GM23338 (cell line): ENCODE measurements at regions not wholly inside any gene's neighbourhood (a gene's known extent, or its start where the extent isn't known, plus 50 kb on each side); places are given as distances from the start of the nearest gene placed in this dataset.

ENCODE experiments used
- ATAC-seq: fragments of 200-7000 bp; cut with Tn5 transposase; 3 replicates; pipeline ENCODE4 v1.9.1; 2020
- DNase-seq: peaks from one replicate; pipeline ENCODE4 v3.0.0-alpha.2; 2015; ENCODE audit warnings: low spot score
- H2AFZ ChIP-seq: fragments of 200-600 bp; sonication (generic); 2 replicates; pipeline ENCODE4 v1.8.0; 2016; ENCODE audit warnings: antibody characterized with exemption, mild to moderate bottlenecking, moderate library complexity
- H3F3A ChIP-seq: fragments of 200-600 bp; sonication (generic); replicated peaks from 2 replicates; pipeline ENCODE4 v1.8.0; 2017; ENCODE audit warnings: antibody characterized with exemption, mixed run types, low read depth
- H3K27ac ChIP-seq: fragments of 200-600 bp; sonication (generic); 2 replicates; pipeline ENCODE4 v1.6.1; 2016; ENCODE audit warnings: low read depth
- H3K27me3 ChIP-seq: fragments of 200-600 bp; sonication (generic); 2 replicates; pipeline ENCODE4 v1.8.0; 2016; ENCODE audit warnings: mild to moderate bottlenecking, mixed run types, moderate library complexity; ENCODE audit not compliant: insufficient read depth
- H3K36me3 ChIP-seq: fragments of 200-600 bp; sonication (generic); 2 replicates; pipeline ENCODE4 v1.8.0; 2016; ENCODE audit warnings: mild to moderate bottlenecking; ENCODE audit not compliant: insufficient read depth
- H3K4me1 ChIP-seq: fragments of 200-600 bp; sonication (generic); 2 replicates; pipeline ENCODE4 v1.8.0; 2016; ENCODE audit warnings: mild to moderate bottlenecking, moderate library complexity; ENCODE audit not compliant: insufficient read depth
- H3K4me2 ChIP-seq: fragments of 200-600 bp; sonication (generic); 2 replicates; pipeline ENCODE4 v1.7.1; 2017; ENCODE audit warnings: mixed run types
- H3K4me3 ChIP-seq: fragments of 200-600 bp; sonication (generic); 2 replicates; pipeline ENCODE4 v1.6.1; 2016; ENCODE audit warnings: mixed run types
- H3K79me2 ChIP-seq: fragments of 200-600 bp; sonication (generic); replicated peaks from 2 replicates; pipeline ENCODE4 v1.8.0; 2017; ENCODE audit warnings: mild to moderate bottlenecking; ENCODE audit not compliant: insufficient read depth
- H3K9me2 ChIP-seq: fragments of 200-600 bp; sonication (generic); 2 replicates; pipeline ENCODE4 v1.8.0; 2017; ENCODE audit not compliant: insufficient read depth
- H4K20me1 ChIP-seq: fragments of 200-600 bp; sonication (generic); replicated peaks from 2 replicates; pipeline ENCODE4 v1.8.0; 2017; ENCODE audit warnings: mild to moderate bottlenecking; ENCODE audit not compliant: insufficient read depth
- H3K27ac Mint-ChIP-seq: 2 replicates; pipeline ENCODE4 v1.8.0; 2020; ENCODE audit warnings: inconsistent platforms, mild to moderate bottlenecking, moderate library complexity, mixed read lengths
- H3K27me3 Mint-ChIP-seq: 3 replicates; pipeline ENCODE4 v1.8.0; 2022; ENCODE audit warnings: low read depth, mild to moderate bottlenecking, moderate library complexity, mixed read lengths, inconsistent platforms; ENCODE audit not compliant: insufficient read depth, poor library complexity
- H3K36me3 Mint-ChIP-seq: 3 replicates; pipeline ENCODE4 v1.8.0; 2021; ENCODE audit warnings: low read depth, mild to moderate bottlenecking, inconsistent platforms, moderate library complexity, mixed read lengths
- H3K4me1 Mint-ChIP-seq: 3 replicates; pipeline ENCODE4 v1.8.0; 2020; ENCODE audit warnings: mild to moderate bottlenecking, inconsistent platforms, mixed read lengths
- H3K4me3 Mint-ChIP-seq: 3 replicates; pipeline ENCODE4 v1.8.0; 2021; ENCODE audit warnings: moderate library complexity, mild to moderate bottlenecking, inconsistent platforms, mixed read lengths
- H3K9me3 Mint-ChIP-seq: 3 replicates; pipeline ENCODE4 v1.8.0; 2020; ENCODE audit warnings: moderate library complexity, mild to moderate bottlenecking, inconsistent platforms, mixed read lengths
- CREB1 ChIP-seq: fragments of 250-450 bp; sonication (Bioruptor Pico); IDR thresholded peaks from 2 replicates; pipeline ENCODE4 v1.5.0; 2020; ENCODE audit warnings: low read depth, mild to moderate bottlenecking, moderate library complexity
- EZH2phosphoT487 ChIP-seq: fragments of 200-600 bp; sonication (generic); IDR thresholded peaks from one replicate; pipeline ENCODE4 v1.8.1; 2018; ENCODE audit warnings: antibody characterized with exemption; ENCODE audit not compliant: unreplicated experiment
- POLR2AphosphoS5 ChIP-seq: IDR thresholded peaks from 2 replicates; pipeline ENCODE4 v1.6.1; 2016; ENCODE audit warnings: antibody characterized with exemption, low read depth
- STAT1 ChIP-seq: IDR thresholded peaks from one replicate; pipeline ENCODE4 v1.6.1; 2016; ENCODE audit warnings: antibody characterized with exemption; ENCODE audit not compliant: unreplicated experiment
- ZNF114 ChIP-seq: fragments of 250-450 bp; sonication (Bioruptor Pico); IDR thresholded peaks from 2 replicates; pipeline ENCODE4 v1.5.0; 2020; ENCODE audit warnings: mild to moderate bottlenecking, moderate library complexity
- TF ChIP-seq, protein P1 (sequence below): IDR thresholded peaks from one replicate; pipeline ENCODE4 v1.6.1; 2018; ENCODE audit warnings: antibody characterized with exemption; ENCODE audit not compliant: unreplicated experiment
- TF ChIP-seq, protein P2 (sequence below), 2 experiments: fragments of 200-600 bp in 1 of 2; sonication (generic) in 1 of 2; conservative IDR thresholded peaks; 2 replicates each; pipeline versions ENCODE4 v1.5.1 to v1.6.1; 2016 to 2017; ENCODE audit warnings: antibody characterized with exemption in 2 of 2, low read depth in 2 of 2, mild to moderate bottlenecking in 2 of 2, moderate library complexity in 1 of 2
- TF ChIP-seq, protein P3 (sequence below): IDR thresholded peaks from 2 replicates; pipeline ENCODE4 v1.6.1; 2016; ENCODE audit warnings: antibody characterized with exemption

DNA sequence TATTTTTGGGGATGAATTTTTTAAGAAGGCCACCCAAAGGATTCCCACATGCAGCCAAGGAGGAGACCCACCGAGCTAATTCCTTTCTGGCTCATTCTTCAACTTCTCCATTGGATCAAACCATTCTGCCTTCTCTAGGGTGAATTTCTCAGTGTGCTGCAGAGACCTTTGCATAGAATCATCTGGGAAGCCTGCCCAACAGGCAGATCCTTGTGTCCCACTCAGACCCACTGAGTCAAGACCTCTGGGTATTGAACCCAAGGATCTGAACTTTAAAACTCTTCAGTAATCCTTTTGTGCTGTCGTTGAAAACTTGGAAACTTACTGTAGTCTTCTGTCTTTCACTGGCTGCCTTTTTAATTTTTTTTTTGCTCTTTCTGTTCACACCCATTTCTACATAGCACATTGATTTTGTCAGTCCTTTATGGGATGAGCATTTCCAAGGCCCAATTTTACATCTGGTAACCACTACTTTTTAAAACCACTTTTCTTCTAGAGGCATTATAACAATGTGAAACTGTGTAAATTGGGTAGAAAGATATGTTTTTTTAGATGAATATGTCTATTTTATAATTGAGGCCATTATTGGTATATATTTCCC lies 120.2 kb downstream of the TSN start:
- ATAC-seq (no peak), DNase-seq (no peak)
- no peaks in the 10 kb centered on the region; the same call in 2 of the 3 replicates for H3K36me3 Mint-ChIP-seq
- H3K4me2 ChIP-seq, result no peak overlapping the region
- H3F3A ChIP-seq, result no peaks in the 10 kb centered on the region
- H3K4me3 ChIP-seq, result no peak overlapping the region
- H3K4me3 Mint-ChIP-seq, result no peak overlapping the region
- no peaks in the 10 kb centered on the region for H3K4me1 Mint-ChIP-seq
- H3K36me3 ChIP-seq, result no peaks in the 10 kb centered on the region
- no peak overlapping the region for H3K27ac ChIP-seq
- H2AFZ ChIP-seq, result peak overlapping the region; percentile 34; the same call in 1 of the 2 replicates
- H3K27ac Mint-ChIP-seq, result no peak overlapping the region
- peaks cover 7% of the 10 kb centered on the region; the same call in 2 of the 3 replicates for H3K9me3 Mint-ChIP-seq
- H3K9me2 ChIP-seq, result no peaks in the 10 kb centered on the region
- H3K79me2 ChIP-seq, result no peaks in the 10 kb centered on the region
- no peaks in the 10 kb centered on the region for H3K27me3 ChIP-seq
- no peaks in the 10 kb centered on the region for H4K20me1 ChIP-seq
- TF ChIP-seq, protein P1, sequence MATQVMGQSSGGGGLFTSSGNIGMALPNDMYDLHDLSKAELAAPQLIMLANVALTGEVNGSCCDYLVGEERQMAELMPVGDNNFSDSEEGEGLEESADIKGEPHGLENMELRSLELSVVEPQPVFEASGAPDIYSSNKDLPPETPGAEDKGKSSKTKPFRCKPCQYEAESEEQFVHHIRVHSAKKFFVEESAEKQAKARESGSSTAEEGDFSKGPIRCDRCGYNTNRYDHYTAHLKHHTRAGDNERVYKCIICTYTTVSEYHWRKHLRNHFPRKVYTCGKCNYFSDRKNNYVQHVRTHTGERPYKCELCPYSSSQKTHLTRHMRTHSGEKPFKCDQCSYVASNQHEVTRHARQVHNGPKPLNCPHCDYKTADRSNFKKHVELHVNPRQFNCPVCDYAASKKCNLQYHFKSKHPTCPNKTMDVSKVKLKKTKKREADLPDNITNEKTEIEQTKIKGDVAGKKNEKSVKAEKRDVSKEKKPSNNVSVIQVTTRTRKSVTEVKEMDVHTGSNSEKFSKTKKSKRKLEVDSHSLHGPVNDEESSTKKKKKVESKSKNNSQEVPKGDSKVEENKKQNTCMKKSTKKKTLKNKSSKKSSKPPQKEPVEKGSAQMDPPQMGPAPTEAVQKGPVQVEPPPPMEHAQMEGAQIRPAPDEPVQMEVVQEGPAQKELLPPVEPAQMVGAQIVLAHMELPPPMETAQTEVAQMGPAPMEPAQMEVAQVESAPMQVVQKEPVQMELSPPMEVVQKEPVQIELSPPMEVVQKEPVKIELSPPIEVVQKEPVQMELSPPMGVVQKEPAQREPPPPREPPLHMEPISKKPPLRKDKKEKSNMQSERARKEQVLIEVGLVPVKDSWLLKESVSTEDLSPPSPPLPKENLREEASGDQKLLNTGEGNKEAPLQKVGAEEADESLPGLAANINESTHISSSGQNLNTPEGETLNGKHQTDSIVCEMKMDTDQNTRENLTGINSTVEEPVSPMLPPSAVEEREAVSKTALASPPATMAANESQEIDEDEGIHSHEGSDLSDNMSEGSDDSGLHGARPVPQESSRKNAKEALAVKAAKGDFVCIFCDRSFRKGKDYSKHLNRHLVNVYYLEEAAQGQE, result no peak
- no peak for TF ChIP-seq EZH2phosphoT487
- peaks cover 3% of the 10 kb centered on the region for H3K27me3 Mint-ChIP-seq
- no peaks in the 10 kb centered on the region for H3K4me1 ChIP-seq

DNA sequence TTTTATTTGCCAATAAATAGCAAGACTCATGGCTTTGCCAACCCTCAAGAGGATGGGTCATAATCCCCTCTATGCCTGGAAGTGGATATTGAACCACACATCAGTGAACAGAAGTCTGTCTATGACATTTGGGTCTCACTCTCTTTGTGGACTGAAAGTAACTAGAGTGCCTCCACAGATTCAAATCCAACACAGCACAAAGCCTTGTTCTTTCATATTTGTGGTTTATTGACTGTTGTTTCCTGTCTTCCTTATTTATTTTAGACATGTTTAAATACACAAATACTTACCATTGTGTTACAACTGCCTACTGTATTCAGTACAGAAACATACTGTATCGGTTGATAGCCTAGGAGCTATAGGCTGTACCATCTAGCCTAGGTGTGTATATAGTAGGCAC lies 121.9 kb downstream of the TSN start:
- no peaks in the 10 kb centered on the region for H4K20me1 ChIP-seq
- no peaks in the 10 kb centered on the region for H3F3A ChIP-seq
- H3K27ac Mint-ChIP-seq, result no peak overlapping the region
- H3K79me2 ChIP-seq, result no peaks in the 10 kb centered on the region
- H3K27ac ChIP-seq, result no peak overlapping the region
- no peak overlapping the region for H3K4me3 Mint-ChIP-seq
- no peaks in the 10 kb centered on the region for H3K9me2 ChIP-seq
- H3K9me3 Mint-ChIP-seq, result peaks cover 7% of the 10 kb centered on the region; the same call in 2 of the 3 replicates
- H3K4me1 ChIP-seq, result no peaks in the 10 kb centered on the region
- ATAC-seq (no peak), DNase-seq (no peak)
- H3K4me1 Mint-ChIP-seq, result no peaks in the 10 kb centered on the region
- no peak overlapping the region for H3K4me3 ChIP-seq
- no peaks in the 10 kb centered on the region for H3K27me3 ChIP-seq
- peaks cover 3% of the 10 kb centered on the region for H3K27me3 Mint-ChIP-seq
- no peaks in the 10 kb centered on the region for H3K36me3 ChIP-seq
- no peak overlapping the region for H2AFZ ChIP-seq
- H3K36me3 Mint-ChIP-seq, result no peaks in the 10 kb centered on the region; the same call in 2 of the 3 replicates
- no peak overlapping the region for H3K4me2 ChIP-seq
- TF ChIP-seq, protein P2, sequence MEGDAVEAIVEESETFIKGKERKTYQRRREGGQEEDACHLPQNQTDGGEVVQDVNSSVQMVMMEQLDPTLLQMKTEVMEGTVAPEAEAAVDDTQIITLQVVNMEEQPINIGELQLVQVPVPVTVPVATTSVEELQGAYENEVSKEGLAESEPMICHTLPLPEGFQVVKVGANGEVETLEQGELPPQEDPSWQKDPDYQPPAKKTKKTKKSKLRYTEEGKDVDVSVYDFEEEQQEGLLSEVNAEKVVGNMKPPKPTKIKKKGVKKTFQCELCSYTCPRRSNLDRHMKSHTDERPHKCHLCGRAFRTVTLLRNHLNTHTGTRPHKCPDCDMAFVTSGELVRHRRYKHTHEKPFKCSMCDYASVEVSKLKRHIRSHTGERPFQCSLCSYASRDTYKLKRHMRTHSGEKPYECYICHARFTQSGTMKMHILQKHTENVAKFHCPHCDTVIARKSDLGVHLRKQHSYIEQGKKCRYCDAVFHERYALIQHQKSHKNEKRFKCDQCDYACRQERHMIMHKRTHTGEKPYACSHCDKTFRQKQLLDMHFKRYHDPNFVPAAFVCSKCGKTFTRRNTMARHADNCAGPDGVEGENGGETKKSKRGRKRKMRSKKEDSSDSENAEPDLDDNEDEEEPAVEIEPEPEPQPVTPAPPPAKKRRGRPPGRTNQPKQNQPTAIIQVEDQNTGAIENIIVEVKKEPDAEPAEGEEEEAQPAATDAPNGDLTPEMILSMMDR (conservative IDR thresholded peaks at IDR 0.05; ENCODE audit: low read depth in 2 of 2), result no peak
- TF ChIP-seq, protein P3, sequence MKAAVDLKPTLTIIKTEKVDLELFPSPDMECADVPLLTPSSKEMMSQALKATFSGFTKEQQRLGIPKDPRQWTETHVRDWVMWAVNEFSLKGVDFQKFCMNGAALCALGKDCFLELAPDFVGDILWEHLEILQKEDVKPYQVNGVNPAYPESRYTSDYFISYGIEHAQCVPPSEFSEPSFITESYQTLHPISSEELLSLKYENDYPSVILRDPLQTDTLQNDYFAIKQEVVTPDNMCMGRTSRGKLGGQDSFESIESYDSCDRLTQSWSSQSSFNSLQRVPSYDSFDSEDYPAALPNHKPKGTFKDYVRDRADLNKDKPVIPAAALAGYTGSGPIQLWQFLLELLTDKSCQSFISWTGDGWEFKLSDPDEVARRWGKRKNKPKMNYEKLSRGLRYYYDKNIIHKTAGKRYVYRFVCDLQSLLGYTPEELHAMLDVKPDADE, result no peak
- TF ChIP-seq CREB1 (CRISPR knock-in tag), result no peak
- no peak for TF ChIP-seq POLR2AphosphoS5
- TF ChIP-seq STAT1, result no peak
- TF ChIP-seq ZNF114 (CRISPR knock-in tag), result no peak
- TF ChIP-seq, protein P1, result no peak
